Parathyroid adenoma (tissue), 2 donors: ENCODE measurements at regions not wholly inside any gene's neighbourhood (a gene's known extent, or its start where the extent isn't known, plus 50 kb on each side); places are given as distances from the start of the nearest gene placed in this dataset.

Experiments used
- H2AFZ ChIP-seq: fragments of 300-600 bp; sonication (generic); one replicate; pipeline ENCODE4 v1.7.0; 2017; ENCODE audit warnings: antibody characterized with exemption, mild to moderate bottlenecking
- H3K27ac ChIP-seq: fragments of 300-600 bp; sonication (generic); one replicate; pipeline ENCODE4 v1.7.0; 2017
- H3K27me3 ChIP-seq: fragments of 300-600 bp; sonication (generic); one replicate; pipeline ENCODE4 v1.7.0; 2017; ENCODE audit warnings: low read length; ENCODE audit not compliant: control insufficient read depth, insufficient read depth
- H3K36me3 ChIP-seq: fragments of 300-600 bp; sonication (generic); one replicate; pipeline ENCODE4 v1.7.0; 2017; ENCODE audit warnings: low read length; ENCODE audit not compliant: control insufficient read depth, insufficient read depth
- H3K4me1 ChIP-seq: fragments of 300-600 bp; sonication (generic); one replicate; pipeline ENCODE4 v1.7.0; 2017; ENCODE audit warnings: control low read depth
- H3K4me2 ChIP-seq: fragments of 300-600 bp; sonication (generic); one replicate; pipeline ENCODE4 v1.7.0; 2017; ENCODE audit warnings: low read length
- H3K4me3 ChIP-seq: fragments of 300-600 bp; sonication (generic); one replicate; pipeline ENCODE4 v1.7.0; 2017; ENCODE audit warnings: low read depth, low read length
- H3K79me2 ChIP-seq: fragments of 300-600 bp; sonication (generic); one replicate; pipeline ENCODE4 v1.7.0; 2017; ENCODE audit warnings: control low read depth
- H3K9ac ChIP-seq: fragments of 300-600 bp; sonication (generic); one replicate; pipeline ENCODE4 v1.7.0; 2017; ENCODE audit warnings: mild to moderate bottlenecking
- H3K9me3 ChIP-seq: fragments of 300-600 bp; sonication (generic); one replicate; pipeline ENCODE4 v1.7.0; 2017; ENCODE audit warnings: low read length; ENCODE audit not compliant: control insufficient read depth
- CTCF ChIP-seq: fragments of 300-600 bp; sonication (generic); IDR thresholded peaks from one replicate; pipeline ENCODE4 v1.7.0; 2017; ENCODE audit warnings: antibody characterized with exemption, mild to moderate bottlenecking
- donor health status: primary hyperparathyroidism.

GRCh38 chr18:37634516-37634915 lies 68.9 kb upstream of the CELF4 start:
- no peaks in the 10 kb centered on the region for H3K79me2 ChIP-seq
- no peak for TF ChIP-seq CTCF
- H2AFZ ChIP-seq: no peak overlapping the region
- no peaks in the 10 kb centered on the region for H3K9me3 ChIP-seq
- no peak overlapping the region for H3K27ac ChIP-seq
- H3K4me1 ChIP-seq: no peaks in the 10 kb centered on the region
- no peaks in the 10 kb centered on the region for H3K36me3 ChIP-seq
- H3K4me2 ChIP-seq: no peak overlapping the region
- no peak overlapping the region for H3K9ac ChIP-seq
- H3K4me3 ChIP-seq: no peak overlapping the region
- H3K27me3 ChIP-seq: no peaks in the 10 kb centered on the region

- Histone ChIP-seq H3K4me1 (no peaks in the 10 kb centered on the region), H3K36me3 (no peaks in the 10 kb centered on the region), H3K9ac (no peak overlapping the region), H2AFZ (no peak overlapping the region), H3K27ac (no peak overlapping the region), H3K9me3 (no peaks in the 10 kb centered on the region), H3K27me3 (no peaks in the 10 kb centered on the region), H3K4me3 (no peak overlapping the region), H3K79me2 (no peaks in the 10 kb centered on the region), H3K4me2 (no peak overlapping the region)
- no peak for TF ChIP-seq CTCF
These were observed 65.8 kb upstream of the CELF4 start for GRCh38 chr18:37631422-37631821.

GRCh38 chr18:37630334-37630733 lies 64.7 kb upstream of the CELF4 start:
- H3K4me2 ChIP-seq: no peak overlapping the region
- no peaks in the 10 kb centered on the region for H3K36me3 ChIP-seq
- H3K4me3 ChIP-seq: no peak overlapping the region
- H3K79me2 ChIP-seq: no peaks in the 10 kb centered on the region
- no peaks in the 10 kb centered on the region for H3K4me1 ChIP-seq
- no peak overlapping the region for H3K9ac ChIP-seq
- no peak for TF ChIP-seq CTCF
- no peaks in the 10 kb centered on the region for H3K27me3 ChIP-seq
- H2AFZ ChIP-seq: no peak overlapping the region
- no peaks in the 10 kb centered on the region for H3K9me3 ChIP-seq
- H3K27ac ChIP-seq: no peak overlapping the region

GRCh38 chr18:37628470-37629220 lies 63.0 kb upstream of the CELF4 start:
- H3K9ac ChIP-seq: no peak overlapping the region
- H2AFZ ChIP-seq: no peak overlapping the region
- no peaks in the 10 kb centered on the region for H3K36me3 ChIP-seq
- no peaks in the 10 kb centered on the region for H3K79me2 ChIP-seq
- no peak overlapping the region for H3K4me2 ChIP-seq
- H3K4me1 ChIP-seq: no peaks in the 10 kb centered on the region
- TF ChIP-seq CTCF: no peak
- no peak overlapping the region for H3K4me3 ChIP-seq
- H3K27ac ChIP-seq: no peak overlapping the region
- H3K27me3 ChIP-seq: no peaks in the 10 kb centered on the region
- H3K9me3 ChIP-seq: no peaks in the 10 kb centered on the region

GRCh38 chr18:37624318-37624717 lies 58.7 kb upstream of the CELF4 start:
- Histone ChIP-seq H3K27me3 (no peaks in the 10 kb centered on the region), H3K4me1 (no peaks in the 10 kb centered on the region), H3K27ac (no peak overlapping the region), H3K9ac (no peak overlapping the region), H3K4me3 (no peak overlapping the region), H3K9me3 (no peaks in the 10 kb centered on the region), H3K36me3 (no peaks in the 10 kb centered on the region), H2AFZ (no peak overlapping the region), H3K79me2 (no peaks in the 10 kb centered on the region), H3K4me2 (no peak overlapping the region)
- no peak for TF ChIP-seq CTCF
